NCI-H2171 (cell line): ENCODE measurements at regions not wholly inside any gene's neighbourhood (a gene's known extent, or its start where the extent isn't known, plus 50 kb on each side); places are given as distances from the start of the nearest gene placed in this dataset.

ENCODE experiments used
- DNase-seq: peaks from one replicate; lab custom pipeline; 2025; lab: John Stamatoyannopoulos, UW

DNA sequence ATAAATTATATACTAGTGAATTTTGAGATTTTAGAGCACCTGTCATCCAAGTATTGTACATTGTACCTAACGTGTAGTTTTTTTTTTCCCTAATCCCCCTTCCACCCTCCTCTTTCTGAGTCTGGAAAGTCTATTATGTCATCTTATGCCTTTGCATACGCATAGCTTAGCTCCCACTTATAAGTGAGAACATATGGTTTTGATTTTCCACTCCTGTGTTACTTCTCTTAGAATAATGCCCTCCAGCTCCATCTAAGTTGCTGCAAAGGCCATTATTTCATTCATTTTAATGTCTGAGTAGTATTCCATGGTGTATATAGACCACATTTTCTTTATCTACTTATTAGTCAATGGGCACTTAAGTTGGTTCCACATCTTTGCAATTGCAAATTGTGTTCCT, 177.0 kb upstream of the C16orf82 start:
- DNase-seq = no peak

DNA sequence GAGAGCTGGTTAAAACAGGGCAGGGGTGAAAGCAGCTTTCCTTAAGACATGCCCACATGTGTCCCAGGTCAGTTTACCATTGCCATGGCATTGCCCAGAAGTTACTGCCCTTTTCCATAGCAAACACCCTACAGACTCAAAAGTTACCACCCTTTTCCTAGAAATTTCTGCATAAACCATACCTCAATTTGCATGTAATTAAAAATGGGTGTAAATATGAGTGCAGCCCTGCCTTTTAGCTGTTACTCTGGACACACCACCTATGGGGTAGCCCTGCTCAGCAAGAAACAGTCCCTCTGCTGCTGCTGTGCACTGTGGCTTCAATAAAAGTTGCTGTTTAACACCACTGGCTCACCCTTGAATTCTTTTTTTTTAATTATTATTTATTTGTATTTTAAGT, 168.5 kb upstream of the C16orf82 start:
- no peak for DNase-seq

DNA sequence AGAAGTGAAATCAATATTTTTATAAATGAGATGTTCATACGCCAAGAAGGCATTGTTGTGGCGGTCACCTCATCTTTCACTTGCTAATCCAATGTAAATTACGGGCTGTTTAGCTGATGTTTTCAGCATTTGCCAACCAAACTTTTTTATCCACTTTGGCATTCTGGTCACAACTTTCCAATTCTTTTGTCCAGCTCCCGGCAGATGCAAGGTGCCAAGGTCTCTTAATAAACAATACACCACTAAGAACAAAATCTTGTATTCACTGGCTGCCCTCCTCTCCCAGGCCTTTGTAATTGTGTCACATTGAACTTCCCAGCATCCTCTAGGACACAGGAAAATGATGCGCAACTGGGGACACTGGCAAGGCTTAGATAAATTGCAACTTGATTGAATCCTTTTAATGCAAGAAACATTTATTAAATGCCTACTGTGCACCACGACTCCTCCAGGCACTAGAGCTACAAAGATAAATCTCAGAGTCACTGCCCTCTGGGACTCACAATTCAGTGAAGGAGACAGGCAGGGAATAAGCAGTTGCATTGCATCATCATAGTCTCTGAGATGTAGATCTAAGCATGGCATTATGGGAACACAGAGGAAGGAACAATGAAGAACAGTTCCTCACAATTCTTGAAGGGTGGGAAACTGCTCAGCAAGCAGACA, 165.4 kb upstream of the C16orf82 start:
- DNase-seq = no peak

- no peak for DNase-seq
Observed at GRCh38 chr16:26901983-26902382, 164.7 kb upstream of the C16orf82 start.

GRCh38 chr16:26905336-26905735, 161.4 kb upstream of the C16orf82 start:
- no peak for DNase-seq

DNA sequence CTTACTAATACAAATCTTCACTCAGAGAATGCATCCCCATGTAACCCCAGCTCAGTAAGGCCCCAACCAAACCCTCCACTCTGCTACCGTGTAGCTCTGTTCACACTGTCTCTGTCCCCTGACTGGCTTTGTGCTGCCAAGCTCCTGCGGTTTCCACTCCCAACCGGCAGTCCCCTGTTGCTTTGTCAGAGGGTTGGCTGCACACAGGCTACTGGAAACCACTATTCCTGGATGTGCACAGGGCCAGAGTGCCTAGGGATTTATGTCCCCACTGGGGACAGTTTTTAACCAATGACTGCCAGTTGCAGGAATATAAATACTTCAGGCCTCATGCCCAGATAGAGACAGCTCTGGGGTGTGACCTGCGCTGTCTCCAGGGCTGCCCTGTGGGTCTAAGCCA, 157.1 kb upstream of the C16orf82 start:
- no peak for DNase-seq

GRCh38 chr16:26911436-26911835, 155.3 kb upstream of the C16orf82 start:
- DNase-seq = no peak

DNA sequence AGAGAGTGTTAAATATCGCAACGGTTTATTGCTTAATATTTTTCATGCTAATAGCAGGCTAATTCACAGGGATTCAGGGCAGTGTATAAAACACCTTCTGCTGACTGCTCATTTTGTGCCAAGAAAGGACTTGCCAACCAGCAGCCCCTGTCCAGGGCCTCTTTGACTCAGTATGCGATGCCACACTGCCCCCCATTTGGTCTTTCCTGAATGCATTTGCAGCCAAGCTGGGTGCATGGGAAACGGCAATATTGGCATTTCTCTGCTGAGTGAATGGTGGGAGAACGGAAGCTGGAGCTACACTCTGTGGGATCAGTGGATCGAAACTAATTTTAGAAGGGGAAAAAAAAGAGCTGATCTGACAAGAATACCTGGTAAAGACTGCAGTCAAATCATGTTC, 152.9 kb upstream of the C16orf82 start:
- DNase-seq = peak; percentile 23

- no peak for DNase-seq
Observed at GRCh38 chr16:26930786-26931581, 135.7 kb upstream of the C16orf82 start.

DNA sequence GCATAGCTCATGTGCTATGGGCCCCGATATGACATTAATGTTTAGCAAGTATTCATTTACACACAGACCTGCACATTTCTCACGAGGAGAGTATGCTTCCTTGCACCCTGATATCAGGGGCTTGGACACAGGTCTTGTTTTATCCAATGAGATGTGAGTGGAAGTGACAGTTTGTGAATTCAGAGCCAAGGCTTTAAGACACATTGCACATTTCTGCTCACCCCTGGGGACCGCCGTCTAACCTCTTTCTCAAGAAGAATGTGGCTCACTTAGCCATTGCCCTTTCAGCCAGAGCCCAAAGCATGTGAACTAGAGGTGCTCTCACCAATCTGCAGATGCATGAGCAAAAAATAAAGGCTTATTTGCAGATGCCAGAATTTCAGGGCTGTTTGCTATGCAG, 116.1 kb upstream of the C16orf82 start:
- no peak for DNase-seq

DNA sequence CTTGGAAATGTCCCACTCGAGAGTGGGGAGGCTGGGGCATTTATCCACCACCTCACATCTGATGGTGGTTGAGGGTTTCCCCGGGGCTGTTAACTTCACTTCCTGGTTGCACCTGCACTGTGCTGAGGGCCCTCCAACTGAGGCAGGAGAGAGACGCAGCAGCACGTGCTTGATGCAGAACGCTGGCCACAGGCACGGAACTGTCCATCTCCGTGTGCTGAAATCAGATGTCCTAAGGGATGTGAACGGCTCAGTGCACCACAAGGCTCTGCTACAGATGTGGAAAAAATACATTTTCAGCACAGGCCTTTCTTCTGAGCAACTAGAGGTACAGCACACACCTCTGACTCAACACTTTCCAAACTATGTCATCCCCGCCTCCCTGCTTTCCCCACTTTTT, 114.8 kb upstream of the C16orf82 start:
- DNase-seq = no peak

DNA sequence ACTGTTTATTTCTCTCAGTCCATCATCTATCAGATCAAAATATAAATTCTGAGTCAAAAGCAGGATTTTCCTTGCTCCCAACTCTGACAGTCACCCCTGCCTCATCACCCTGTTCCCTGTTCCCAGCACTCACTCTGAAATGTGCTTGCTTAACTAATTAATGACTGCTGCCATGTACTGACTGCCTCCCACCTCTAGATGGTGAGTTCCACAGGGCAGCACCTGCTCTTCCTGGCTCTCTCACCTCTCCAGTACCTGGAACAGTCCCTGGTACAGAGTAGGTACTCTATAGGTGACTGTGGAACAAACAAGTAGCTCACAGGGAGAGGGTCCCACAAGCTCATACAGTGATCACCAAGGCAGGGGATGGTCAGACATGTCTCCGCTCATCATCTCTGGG, 114.3 kb upstream of the C16orf82 start:
- DNase-seq = no peak

GRCh38 chr16:26957283-26957859, 109.4 kb upstream of the C16orf82 start:
- no peak for DNase-seq

- no peak for DNase-seq
Observed at GRCh38 chr16:26959416-26960009, 107.2 kb upstream of the C16orf82 start.

DNA sequence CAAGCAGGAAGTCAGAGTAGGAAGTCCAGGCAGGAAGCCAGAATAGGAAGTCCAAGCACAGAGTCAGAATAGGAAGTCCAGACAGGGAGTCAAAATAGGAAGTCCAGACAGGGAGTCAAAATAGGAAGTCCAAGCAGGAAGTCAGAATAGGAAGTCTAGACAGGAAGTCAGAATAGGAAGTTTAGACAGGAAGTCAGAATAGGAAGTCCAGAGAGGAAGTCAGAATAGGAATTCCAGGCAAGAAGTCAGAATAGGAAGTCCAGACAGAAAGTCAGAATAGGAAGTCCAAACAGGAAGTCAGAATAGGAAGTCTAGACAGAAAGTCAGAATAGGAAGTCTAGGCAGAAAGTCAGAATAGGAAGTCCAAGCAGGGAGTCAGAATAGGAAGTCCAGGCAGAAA, 105.3 kb upstream of the C16orf82 start:
- no peak for DNase-seq

- no peak for DNase-seq
Observed at GRCh38 chr16:26963109-26963508, 103.6 kb upstream of the C16orf82 start.

DNA sequence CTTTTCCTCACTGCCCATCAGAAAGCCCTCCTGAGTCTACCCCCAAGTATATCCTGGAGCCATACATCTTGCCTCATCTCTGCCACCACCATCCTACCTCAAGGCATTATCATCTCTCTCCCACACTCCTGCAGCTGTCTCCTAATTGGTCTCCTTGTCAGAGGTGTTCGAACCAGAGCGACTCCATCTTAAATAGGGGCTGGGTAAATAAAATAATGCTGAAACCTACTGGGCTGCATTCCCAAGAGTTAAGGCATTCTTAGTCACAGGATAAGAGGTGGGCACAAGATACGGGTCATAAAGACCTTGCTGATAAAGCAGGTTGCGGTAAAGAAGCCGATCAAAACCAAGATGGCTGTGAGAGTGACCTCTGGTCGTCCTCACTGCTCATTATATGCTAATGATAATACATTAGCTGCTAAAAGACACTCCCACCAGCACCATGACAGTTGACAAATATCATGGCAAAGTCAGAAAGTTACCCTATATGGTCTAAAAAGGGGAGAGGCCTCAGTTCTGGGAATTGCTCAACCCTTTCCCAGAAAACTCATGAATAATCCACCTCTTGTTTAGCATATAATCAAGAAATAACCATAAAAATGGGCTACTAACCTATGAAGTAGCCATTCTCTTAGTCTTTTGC, 97.0 kb upstream of the C16orf82 start:
- no peak for DNase-seq

- no peak for DNase-seq
Observed at GRCh38 chr16:26970292-26970691, 96.4 kb upstream of the C16orf82 start.

DNA sequence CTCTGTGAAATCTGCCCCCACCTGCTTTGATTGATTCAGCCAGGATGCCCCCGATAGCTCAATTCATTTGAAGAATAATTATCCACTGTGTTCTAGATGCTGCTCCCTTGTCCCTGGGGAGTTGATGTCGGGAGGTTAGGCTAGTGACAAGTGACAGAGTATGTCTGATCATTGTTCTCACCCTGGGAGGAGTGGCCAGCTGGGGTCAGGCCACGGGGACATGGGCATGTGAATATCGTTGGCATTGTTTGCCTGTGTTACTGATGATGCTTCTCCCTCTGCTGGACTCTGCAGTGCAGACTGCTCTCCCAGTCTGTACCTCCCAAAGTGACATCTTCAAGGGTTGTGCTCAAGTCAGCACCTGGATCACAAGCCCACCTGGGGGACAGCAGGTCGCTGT, 89.9 kb upstream of the C16orf82 start:
- DNase-seq = no peak

DNA sequence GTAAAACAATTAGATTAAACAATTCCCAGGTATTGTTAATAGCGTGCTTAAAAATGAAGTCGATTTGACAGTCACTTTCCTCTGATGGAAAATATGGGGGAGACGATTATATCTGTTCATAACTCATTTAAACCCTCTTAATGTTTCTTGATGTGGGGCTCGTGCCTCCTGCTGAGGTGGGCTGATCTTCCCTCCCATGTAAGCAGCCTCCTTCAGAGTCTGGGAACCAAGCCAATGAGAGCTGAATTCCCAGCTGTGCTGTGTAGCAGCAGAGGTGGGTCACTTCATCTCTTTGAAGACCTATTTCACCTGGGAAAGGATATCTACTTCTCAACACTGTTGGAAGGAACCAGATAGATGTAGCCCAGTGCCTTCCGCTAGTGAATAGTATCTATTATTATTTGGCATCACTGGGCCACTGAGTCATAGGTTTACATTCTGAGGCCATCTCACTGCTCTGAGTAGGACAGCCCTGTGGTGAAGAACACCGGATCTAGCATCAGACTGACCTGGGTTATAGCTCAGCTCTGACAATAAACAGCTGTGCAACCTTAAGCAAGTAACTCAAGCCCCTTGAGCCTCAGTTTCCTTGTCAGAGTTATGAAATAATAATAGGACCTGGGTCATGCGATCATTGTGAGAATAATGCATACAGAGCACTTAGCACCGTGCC, 85.3 kb upstream of the C16orf82 start:
- DNase-seq = peak; percentile 88

DNA sequence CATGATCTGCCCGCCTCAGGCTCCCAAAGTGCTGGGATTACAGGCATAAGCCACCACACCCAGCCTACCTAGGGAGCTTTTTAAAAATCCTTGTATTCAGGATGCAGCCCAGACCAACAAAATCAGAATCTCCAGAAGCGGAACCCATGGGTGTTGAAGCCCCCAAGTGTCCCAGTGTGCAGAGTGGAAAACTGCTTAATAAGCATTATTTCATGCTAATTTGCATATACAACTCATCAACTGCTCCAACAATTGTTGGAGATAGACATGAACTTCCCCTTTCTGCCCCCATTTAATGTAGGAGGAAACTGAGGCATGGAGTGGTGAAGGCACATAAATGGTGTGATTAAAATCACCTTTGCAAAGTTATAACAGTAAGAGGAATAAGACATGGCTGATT, 84.3 kb upstream of the C16orf82 start:
- no peak for DNase-seq

- no peak for DNase-seq
Observed at GRCh38 chr16:26983426-26983825, 83.3 kb upstream of the C16orf82 start.
